Trophoblast cell (in vitro differentiated cells and primary cell): ENCODE measurements at regions not wholly inside any gene's neighbourhood (a gene's known extent, or its start where the extent isn't known, plus 50 kb on each side); places are given as distances from the start of the nearest gene placed in this dataset.

Source experiments
- DNase-seq, 2 donors: peaks; one replicate each; pipeline ENCODE4 v3.0.0-alpha.2; 2016
- H2AFZ ChIP-seq: 2 replicates; pipeline ENCODE4 v1.6.1; 2013; ENCODE audit warnings: low read length, moderate library complexity, mild to moderate bottlenecking; ENCODE audit not compliant: insufficient read depth, poor library complexity
- H2AK5ac ChIP-seq: 2 replicates; pipeline ENCODE4 v1.6.1; 2013; ENCODE audit warnings: mild to moderate bottlenecking, low read length
- H2BK120ac ChIP-seq: 2 replicates; pipeline ENCODE4 v1.6.1; 2013; ENCODE audit warnings: low read length, mild to moderate bottlenecking, moderate library complexity; ENCODE audit not compliant: insufficient read depth, poor library complexity
- H2BK12ac ChIP-seq: 2 replicates; pipeline ENCODE4 v1.6.1; 2013; ENCODE audit warnings: mild to moderate bottlenecking, low read length, moderate library complexity
- H2BK5ac ChIP-seq: 2 replicates; pipeline ENCODE4 v1.6.1; 2013; ENCODE audit warnings: low read length, low read depth, moderate library complexity, mild to moderate bottlenecking; ENCODE audit not compliant: poor library complexity
- H3K14ac ChIP-seq: 2 replicates; pipeline ENCODE4 v1.6.1; 2013; ENCODE audit warnings: mild to moderate bottlenecking, low read length
- H3K18ac ChIP-seq: 2 replicates; pipeline ENCODE4 v1.6.1; 2013; ENCODE audit warnings: mild to moderate bottlenecking, low read length
- H3K23ac ChIP-seq: 2 replicates; pipeline ENCODE4 v1.6.1; 2013; ENCODE audit warnings: low read length
- H3K27ac ChIP-seq: 2 replicates; pipeline ENCODE4 v1.5.1; 2013; ENCODE audit warnings: low read depth, mild to moderate bottlenecking, inconsistent platforms, low read length, moderate library complexity
- H3K27me3 ChIP-seq: 2 replicates; pipeline ENCODE4 v1.6.1; 2013; ENCODE audit warnings: inconsistent platforms, mild to moderate bottlenecking, low read length, moderate library complexity; ENCODE audit not compliant: insufficient read depth
- H3K36me3 ChIP-seq, 2 experiments: 1 replicate in 1 of 2; 2 replicates in 1 of 2; pipeline ENCODE4 v1.6.1; 2013; ENCODE audit warnings: low read length in 2 of 2, mild to moderate bottlenecking in 2 of 2, moderate library complexity in 1 of 2; ENCODE audit not compliant: insufficient read depth in 2 of 2, control insufficient read depth in 1 of 2
- H3K4ac ChIP-seq: 2 replicates; pipeline ENCODE4 v1.6.1; 2013; ENCODE audit warnings: low read depth, mild to moderate bottlenecking, low read length, moderate library complexity
- H3K4me1 ChIP-seq, 2 experiments: 1 replicate in 1 of 2; 2 replicates in 1 of 2; pipeline ENCODE4 v1.6.1; 2013; ENCODE audit warnings: low read length in 2 of 2, mild to moderate bottlenecking in 2 of 2, moderate library complexity in 1 of 2; ENCODE audit not compliant: insufficient read depth in 2 of 2, control insufficient read depth in 1 of 2
- H3K4me2 ChIP-seq: 2 replicates; pipeline ENCODE4 v1.6.1; 2013; ENCODE audit warnings: inconsistent platforms, mild to moderate bottlenecking, low read length, moderate library complexity
- H3K4me3 ChIP-seq: 2 replicates; pipeline ENCODE4 v1.5.1; 2013; ENCODE audit warnings: mild to moderate bottlenecking, low read depth, low read length, inconsistent platforms
- H3K79me1 ChIP-seq: one replicate; pipeline ENCODE4 v1.6.1; 2013; ENCODE audit warnings: low read length
- H3K79me2 ChIP-seq: 2 replicates; pipeline ENCODE4 v1.6.1; 2013; ENCODE audit warnings: low read length, mild to moderate bottlenecking; ENCODE audit not compliant: control insufficient read depth, insufficient read depth, poor library complexity
- H3K9ac ChIP-seq: 2 replicates; pipeline ENCODE4 v1.6.1; 2013; ENCODE audit warnings: mild to moderate bottlenecking, low read length
- H3K9me3 ChIP-seq: 2 replicates; pipeline ENCODE4 v1.6.1; 2013; ENCODE audit warnings: low read depth, mild to moderate bottlenecking, control low read depth, inconsistent platforms, low read length; ENCODE audit not compliant: insufficient read depth
- H4K12ac ChIP-seq: 2 replicates; pipeline ENCODE4 v1.6.1; 2013; ENCODE audit warnings: low read depth, mild to moderate bottlenecking, low read length, moderate library complexity
- H4K8ac ChIP-seq: 2 replicates; pipeline ENCODE4 v1.6.1; 2013; ENCODE audit warnings: low read depth, mild to moderate bottlenecking, low read length, moderate library complexity
- H4K91ac ChIP-seq: one replicate; pipeline ENCODE4 v1.6.1; 2013; ENCODE audit warnings: low read depth, mild to moderate bottlenecking, low read length, moderate library complexity
- whole genome bisulfite sequencing: extraction: QIAGEN DNeasy Blood & Tissue Kit; methylation state at CpG from one replicate; pipeline ENCODE4 v1.1.7; 2013; ENCODE audit warnings: missing lambda C conversion rate; ENCODE audit not compliant: insufficient read length, insufficient coverage; ENCODE audit errors: extremely low coverage; 5-methylcytosine and 5-hydroxymethylcytosine counted together

DNA sequence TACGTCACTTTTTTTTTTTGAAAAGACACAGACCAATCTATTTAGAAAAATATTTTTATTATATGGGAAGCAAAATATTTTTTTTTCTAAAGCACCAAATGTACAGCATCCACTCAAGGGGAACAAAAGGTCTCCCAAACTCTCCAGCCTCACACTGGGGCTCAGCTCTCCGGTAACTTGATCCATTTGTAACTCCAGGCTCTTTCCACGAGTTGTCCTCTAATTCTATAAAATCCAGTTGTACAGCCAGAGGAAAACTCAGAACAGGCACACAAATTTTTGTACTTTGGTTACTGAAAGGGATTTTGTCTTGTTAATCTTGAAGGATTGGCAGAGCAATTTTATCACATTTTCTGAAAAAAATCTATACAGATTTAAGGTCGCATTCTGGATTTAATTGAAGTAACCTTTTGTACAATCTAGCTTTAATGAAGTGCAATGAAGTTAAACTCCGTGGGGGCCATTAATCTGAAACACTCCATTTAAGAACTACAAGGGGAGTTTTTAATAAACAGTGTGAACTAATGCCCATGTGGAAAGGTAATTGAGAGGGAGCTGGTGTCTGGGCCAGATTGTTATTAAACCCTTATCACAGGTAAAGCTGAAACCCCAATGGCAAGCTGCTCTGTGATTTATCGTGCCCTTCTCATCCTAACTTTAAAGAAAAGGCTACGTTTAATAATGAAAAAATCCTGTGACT is 161.2 kb upstream of the FRG1 start:
- H3K9ac ChIP-seq = no peak overlapping the region
- H3K4me3 ChIP-seq = no peak overlapping the region
- H3K79me1 ChIP-seq = no peaks in the 10 kb centered on the region
- H3K4me2 ChIP-seq = no peak overlapping the region
- H2BK120ac ChIP-seq = no peak overlapping the region
- no peak overlapping the region for H3K27ac ChIP-seq
- H3K36me3 ChIP-seq = no peaks in the 10 kb centered on the region
- no peak overlapping the region for H3K14ac ChIP-seq
- no CpG with 5 or more reads among the region's 7 CpGs for whole genome bisulfite sequencing
- H2BK5ac ChIP-seq = no peak overlapping the region
- no peak overlapping the region for H3K18ac ChIP-seq
- no peaks in the 10 kb centered on the region for H3K79me2 ChIP-seq
- no peaks in the 10 kb centered on the region for H3K27me3 ChIP-seq
- no peak overlapping the region for H2BK12ac ChIP-seq
- no peak overlapping the region for H4K12ac ChIP-seq
- H3K4ac ChIP-seq = no peak overlapping the region
- no peak overlapping the region for H2AFZ ChIP-seq
- no peak for DNase-seq
- H3K4me1 ChIP-seq = no peaks in the 10 kb centered on the region
- H3K23ac ChIP-seq = no peak overlapping the region
- no peak overlapping the region for H4K8ac ChIP-seq
- H3K9me3 ChIP-seq = no peaks in the 10 kb centered on the region
- H2AK5ac ChIP-seq = no peak overlapping the region
- no peak overlapping the region for H4K91ac ChIP-seq

- Histone ChIP-seq H4K12ac (no peak overlapping the region), H2BK5ac (no peak overlapping the region), H3K27me3 (no peaks in the 10 kb centered on the region), H4K8ac (no peak overlapping the region), H3K9me3 (no peaks in the 10 kb centered on the region), H2BK12ac (no peak overlapping the region), H3K79me2 (no peaks in the 10 kb centered on the region), H3K4me3 (no peak overlapping the region), H2BK120ac (no peak overlapping the region), H3K4me2 (no peak overlapping the region), H3K14ac (no peak overlapping the region), H3K9ac (no peak overlapping the region), H3K36me3 (no peaks in the 10 kb centered on the region), H3K79me1 (no peaks in the 10 kb centered on the region), H3K27ac (no peak overlapping the region), H3K4me1 (no peaks in the 10 kb centered on the region), H2AK5ac (no peak overlapping the region), H4K91ac (no peak overlapping the region), H3K23ac (no peak overlapping the region), H3K4ac (no peak overlapping the region), H3K18ac (no peak overlapping the region), H2AFZ (no peak overlapping the region)
- DNase-seq = no peak
- no CpG with 5 or more reads among the region's 5 CpGs for WGBS
Observed at GRCh38 chr4:189780391-189780790, 160.3 kb upstream of the FRG1 start.

DNA sequence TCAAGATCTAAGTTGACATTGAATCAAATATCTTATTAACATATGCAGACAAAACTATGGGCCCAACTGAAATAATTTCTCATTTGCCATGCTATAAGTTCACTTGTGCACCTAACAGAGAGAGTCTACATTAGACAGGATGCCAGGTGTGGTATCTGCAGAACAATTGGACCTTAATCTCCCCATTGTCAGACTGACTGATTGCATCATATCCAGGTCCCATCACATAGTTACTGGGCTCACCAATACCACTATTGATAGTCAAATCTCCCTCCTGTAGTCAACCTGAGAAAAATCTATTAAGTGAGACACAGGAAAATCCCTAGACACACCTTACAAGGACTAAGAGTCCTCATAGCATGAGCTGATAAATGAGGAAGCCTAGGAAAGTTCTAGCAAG is 156.0 kb upstream of the FRG1 start:
- no peaks in the 10 kb centered on the region for H3K79me2 ChIP-seq
- no peak overlapping the region for H3K4ac ChIP-seq
- H3K4me2 ChIP-seq = no peak overlapping the region
- H3K9ac ChIP-seq = no peak overlapping the region
- no peak overlapping the region for H3K4me3 ChIP-seq
- H3K23ac ChIP-seq = no peak overlapping the region
- H3K18ac ChIP-seq = no peak overlapping the region
- no peak overlapping the region for H3K14ac ChIP-seq
- H2BK5ac ChIP-seq = no peak overlapping the region
- H2AFZ ChIP-seq = no peak overlapping the region
- no peak overlapping the region for H2BK12ac ChIP-seq
- no peaks in the 10 kb centered on the region for H3K79me1 ChIP-seq
- H3K36me3 ChIP-seq = no peaks in the 10 kb centered on the region
- H2AK5ac ChIP-seq = no peak overlapping the region
- DNase-seq = no peak
- H4K12ac ChIP-seq = no peak overlapping the region
- H3K27me3 ChIP-seq = no peaks in the 10 kb centered on the region
- no peaks in the 10 kb centered on the region for H3K9me3 ChIP-seq
- H3K27ac ChIP-seq = no peak overlapping the region
- H3K4me1 ChIP-seq = no peaks in the 10 kb centered on the region
- H4K91ac ChIP-seq = no peak overlapping the region
- no peak overlapping the region for H2BK120ac ChIP-seq
- no peak overlapping the region for H4K8ac ChIP-seq

GRCh38 chr4:189785257-189785656 is 155.4 kb upstream of the FRG1 start:
- no peaks in the 10 kb centered on the region for H3K27me3 ChIP-seq

More at GRCh38 chr4:189785257-189785656, 155.4 kb upstream of the FRG1 start:
- H4K91ac ChIP-seq = no peak overlapping the region
- no peak overlapping the region for H2BK12ac ChIP-seq
- H3K4ac ChIP-seq = no peak overlapping the region
- H3K27ac ChIP-seq = no peak overlapping the region
- no peak overlapping the region for H2AK5ac ChIP-seq
- no peak overlapping the region for H3K23ac ChIP-seq
- no peak overlapping the region for H4K12ac ChIP-seq
- no peak overlapping the region for H3K14ac ChIP-seq
- no peak overlapping the region for H3K4me3 ChIP-seq
- no peak overlapping the region for H3K18ac ChIP-seq
- no peaks in the 10 kb centered on the region for H3K79me1 ChIP-seq
- H2BK5ac ChIP-seq = no peak overlapping the region
- no peak overlapping the region for H3K9ac ChIP-seq
- WGBS = no CpG with 5 or more reads among the region's 5 CpGs
- no peak for DNase-seq
- H3K4me1 ChIP-seq = no peaks in the 10 kb centered on the region
- no peak overlapping the region for H3K4me2 ChIP-seq
- H2BK120ac ChIP-seq = no peak overlapping the region
- H3K36me3 ChIP-seq = no peaks in the 10 kb centered on the region
- no peak overlapping the region for H4K8ac ChIP-seq
- no peaks in the 10 kb centered on the region for H3K9me3 ChIP-seq
- H3K79me2 ChIP-seq = no peaks in the 10 kb centered on the region
- H2AFZ ChIP-seq = no peak overlapping the region
